OCI-LY7 (cell line): ENCODE measurements at regions not wholly inside any gene's neighbourhood (a gene's known extent, or its start where the extent isn't known, plus 50 kb on each side); places are given as distances from the start of the nearest gene placed in this dataset.

Experiments
- EZH2phosphoT487 ChIP-seq: fragments of 200-600 bp; sonication (generic); IDR thresholded peaks from 2 replicates; pipeline ENCODE4 v1.6.1; 2018; ENCODE audit warnings: low read depth, borderline replicate concordance, mild to moderate bottlenecking, mixed run types, antibody characterized with exemption, low read length, moderate library complexity, mixed read lengths
- TF ChIP-seq, protein P1 (sequence below): fragments of 200-600 bp; sonication (generic); conservative IDR thresholded peaks from 2 replicates; pipeline ENCODE4 v1.5.1; 2014; ENCODE audit warnings: mild to moderate bottlenecking, antibody characterized with exemption, low read length, moderate library complexity, mixed read lengths

DNA sequence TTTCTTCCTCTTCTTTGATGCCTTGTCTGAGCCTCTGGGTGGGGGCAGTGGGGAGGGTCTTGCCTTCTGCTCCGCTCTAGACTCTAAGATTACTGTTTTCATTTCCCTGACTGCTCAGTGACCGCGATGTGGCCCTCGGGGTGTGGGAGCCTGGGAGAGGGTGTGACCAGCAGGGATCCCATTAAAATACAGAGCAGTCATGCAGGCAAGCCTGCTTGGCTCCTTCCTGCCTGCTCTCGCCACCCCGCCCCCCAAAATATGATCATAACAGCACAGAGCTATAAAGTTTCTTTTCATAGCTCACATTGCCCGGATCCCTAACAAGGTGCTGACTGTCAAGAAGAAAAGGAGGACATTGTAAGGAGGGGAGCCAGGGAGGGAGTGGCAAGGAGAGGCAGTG, 332.9 kb downstream of the RAB28 start:
- TF ChIP-seq, protein P1, sequence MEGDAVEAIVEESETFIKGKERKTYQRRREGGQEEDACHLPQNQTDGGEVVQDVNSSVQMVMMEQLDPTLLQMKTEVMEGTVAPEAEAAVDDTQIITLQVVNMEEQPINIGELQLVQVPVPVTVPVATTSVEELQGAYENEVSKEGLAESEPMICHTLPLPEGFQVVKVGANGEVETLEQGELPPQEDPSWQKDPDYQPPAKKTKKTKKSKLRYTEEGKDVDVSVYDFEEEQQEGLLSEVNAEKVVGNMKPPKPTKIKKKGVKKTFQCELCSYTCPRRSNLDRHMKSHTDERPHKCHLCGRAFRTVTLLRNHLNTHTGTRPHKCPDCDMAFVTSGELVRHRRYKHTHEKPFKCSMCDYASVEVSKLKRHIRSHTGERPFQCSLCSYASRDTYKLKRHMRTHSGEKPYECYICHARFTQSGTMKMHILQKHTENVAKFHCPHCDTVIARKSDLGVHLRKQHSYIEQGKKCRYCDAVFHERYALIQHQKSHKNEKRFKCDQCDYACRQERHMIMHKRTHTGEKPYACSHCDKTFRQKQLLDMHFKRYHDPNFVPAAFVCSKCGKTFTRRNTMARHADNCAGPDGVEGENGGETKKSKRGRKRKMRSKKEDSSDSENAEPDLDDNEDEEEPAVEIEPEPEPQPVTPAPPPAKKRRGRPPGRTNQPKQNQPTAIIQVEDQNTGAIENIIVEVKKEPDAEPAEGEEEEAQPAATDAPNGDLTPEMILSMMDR = no peak
- TF ChIP-seq EZH2phosphoT487 = no peak
